DOHH2 (cell line): ENCODE measurements at regions not wholly inside any gene's neighbourhood (a gene's known extent, or its start where the extent isn't known, plus 50 kb on each side); places are given as distances from the start of the nearest gene placed in this dataset.

Experiments used
- EZH2phosphoT487 ChIP-seq: fragments of 200-600 bp; sonication (generic); IDR thresholded peaks from 2 replicates; pipeline ENCODE4 v1.6.1; 2017; ENCODE audit warnings: borderline replicate concordance, mild to moderate bottlenecking, antibody characterized with exemption, low read length, moderate library complexity, mixed read lengths
- TF ChIP-seq, protein P1 (sequence below): fragments of 200-600 bp; sonication (generic); IDR thresholded peaks from one replicate; pipeline ENCODE4 v1.5.1; 2014; ENCODE audit warnings: antibody characterized with exemption, mild to moderate bottlenecking, low read depth, low read length; ENCODE audit not compliant: poor library complexity, severe bottlenecking

DNA sequence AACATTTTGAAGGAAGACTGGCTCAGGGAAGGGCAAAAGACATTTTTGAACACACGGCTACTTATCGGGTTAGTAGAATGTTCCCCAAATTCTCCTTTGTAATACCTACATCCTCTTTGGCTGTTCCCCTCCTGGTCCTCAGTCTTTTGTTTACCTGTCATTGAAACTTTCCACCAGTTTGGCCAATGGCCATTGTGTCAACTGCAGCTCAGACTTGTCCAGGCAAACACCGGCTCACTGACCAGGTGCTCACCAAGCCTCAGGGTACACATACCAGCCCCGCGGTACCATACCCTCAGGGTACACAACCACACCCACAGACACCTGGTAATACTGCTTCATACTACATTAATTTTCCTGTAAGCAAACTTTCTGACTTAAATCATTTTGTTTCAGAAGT is 84.8 kb upstream of the ZNF648 start:
- no peak for TF ChIP-seq EZH2phosphoT487
- TF ChIP-seq, protein P1, sequence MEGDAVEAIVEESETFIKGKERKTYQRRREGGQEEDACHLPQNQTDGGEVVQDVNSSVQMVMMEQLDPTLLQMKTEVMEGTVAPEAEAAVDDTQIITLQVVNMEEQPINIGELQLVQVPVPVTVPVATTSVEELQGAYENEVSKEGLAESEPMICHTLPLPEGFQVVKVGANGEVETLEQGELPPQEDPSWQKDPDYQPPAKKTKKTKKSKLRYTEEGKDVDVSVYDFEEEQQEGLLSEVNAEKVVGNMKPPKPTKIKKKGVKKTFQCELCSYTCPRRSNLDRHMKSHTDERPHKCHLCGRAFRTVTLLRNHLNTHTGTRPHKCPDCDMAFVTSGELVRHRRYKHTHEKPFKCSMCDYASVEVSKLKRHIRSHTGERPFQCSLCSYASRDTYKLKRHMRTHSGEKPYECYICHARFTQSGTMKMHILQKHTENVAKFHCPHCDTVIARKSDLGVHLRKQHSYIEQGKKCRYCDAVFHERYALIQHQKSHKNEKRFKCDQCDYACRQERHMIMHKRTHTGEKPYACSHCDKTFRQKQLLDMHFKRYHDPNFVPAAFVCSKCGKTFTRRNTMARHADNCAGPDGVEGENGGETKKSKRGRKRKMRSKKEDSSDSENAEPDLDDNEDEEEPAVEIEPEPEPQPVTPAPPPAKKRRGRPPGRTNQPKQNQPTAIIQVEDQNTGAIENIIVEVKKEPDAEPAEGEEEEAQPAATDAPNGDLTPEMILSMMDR = no peak
